ENCODE measurements at regions not wholly inside any gene's neighbourhood (a gene's known extent, or its start where the extent isn't known, plus 50 kb on each side); places are given as distances from the start of the nearest gene placed in this dataset.

GRCh38 chr14:36083317-36083716 lies 93.2 kb downstream of the PTCSC3 start:
- no peak for DNase-seq (ENCODE audit: low read depth in 2 of 2)

- DNase-seq (ENCODE audit: low read depth in 2 of 2), result no peak
Measured at GRCh38 chr14:36078080-36078479, 98.4 kb downstream of the PTCSC3 start.

- DNase-seq (ENCODE audit: low read depth in 2 of 2), result no peak
Measured at GRCh38 chr14:36076197-36076596, 100.3 kb downstream of the PTCSC3 start.

GRCh38 chr14:36075203-36075602 lies 101.3 kb downstream of the PTCSC3 start:
- DNase-seq (ENCODE audit: low read depth in 2 of 2), result no peak

- DNase-seq (ENCODE audit: low read depth in 2 of 2), result no peak
Measured at GRCh38 chr14:36070720-36071043, 105.8 kb downstream of the PTCSC3 start.

DNA sequence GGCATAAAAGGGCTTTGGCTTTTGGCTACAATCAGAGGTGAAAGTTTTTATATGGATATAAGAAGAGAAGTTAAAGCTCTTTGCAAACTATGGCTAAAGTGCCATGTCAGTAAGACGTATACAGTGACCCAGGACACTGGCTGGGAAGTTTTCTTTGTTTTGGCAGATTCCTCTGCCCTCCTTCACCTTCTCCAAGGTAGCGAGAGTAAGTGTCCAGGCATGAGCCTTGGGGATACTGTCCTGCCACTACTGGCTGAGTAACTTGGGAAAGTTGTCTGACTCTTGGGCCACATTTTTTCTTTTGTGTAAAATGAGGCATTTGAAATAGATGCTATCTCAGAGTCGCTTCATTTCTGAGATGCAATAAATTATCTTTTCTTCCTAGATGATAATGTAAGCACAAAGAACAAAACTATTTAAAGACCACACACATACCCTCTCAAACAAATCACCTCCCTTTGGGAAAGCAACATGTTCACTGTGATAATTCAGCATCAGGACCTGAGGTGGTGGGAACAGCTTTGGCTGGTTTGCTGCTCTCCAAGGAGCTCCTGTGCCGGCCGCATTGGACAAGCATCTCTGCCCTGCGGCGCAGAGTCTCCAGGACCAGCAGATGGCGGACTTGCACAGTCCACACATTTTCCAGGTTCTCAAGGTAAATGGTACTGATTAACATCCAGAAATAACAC lies 106.3 kb downstream of the PTCSC3 start:
- peak; percentile 9 to 38 for DNase-seq (ENCODE audit: low read depth in 2 of 2)

DNA sequence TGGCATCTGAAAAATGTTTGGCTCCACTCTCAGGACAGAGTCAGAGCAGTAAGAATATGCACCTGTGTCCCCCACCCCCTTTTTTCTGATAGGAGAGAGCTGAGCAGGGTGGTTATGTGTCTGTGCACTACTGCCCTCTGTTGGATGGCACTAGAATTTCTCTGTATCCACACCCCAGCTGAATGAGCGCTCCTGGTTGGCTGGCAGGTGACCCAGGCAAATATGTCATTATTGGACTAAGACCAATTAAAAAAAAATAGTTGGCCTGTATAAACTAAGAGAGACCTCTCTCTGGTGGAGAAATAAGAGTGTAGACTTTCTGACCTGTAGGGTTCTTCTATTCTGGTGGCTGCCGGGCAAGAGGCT lies 107.0 kb downstream of the PTCSC3 start:
- peak in 1 of 2 donors; percentile 8 for DNase-seq (ENCODE audit: low read depth in 2 of 2)

- DNase-seq (ENCODE audit: low read depth in 2 of 2), result no peak
Measured at GRCh38 chr14:36068777-36069534, 107.6 kb downstream of the PTCSC3 start.

GRCh38 chr14:36067428-36068187 lies 108.9 kb downstream of the PTCSC3 start:
- no peak for DNase-seq (ENCODE audit: low read depth in 2 of 2)

DNA sequence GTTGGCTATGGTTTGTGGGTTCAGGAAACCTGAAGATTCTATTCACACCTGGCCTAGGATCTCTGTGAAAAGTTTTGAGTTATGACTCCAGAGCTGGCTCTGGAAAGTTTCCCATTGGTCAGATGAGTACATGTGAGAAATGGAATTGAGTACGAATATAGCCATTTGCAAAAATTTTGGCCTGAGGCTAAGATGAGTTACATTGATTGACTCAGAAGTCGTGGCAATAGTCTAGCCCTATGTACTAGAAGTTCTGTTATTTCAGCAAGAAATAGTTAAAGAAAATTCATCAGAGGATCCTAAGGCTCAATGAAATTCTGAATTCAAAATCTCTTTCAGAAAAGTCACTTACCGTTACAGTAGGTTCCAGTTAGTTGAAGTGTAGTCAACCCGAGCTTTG lies 109.9 kb downstream of the PTCSC3 start:
- no peak for DNase-seq (ENCODE audit: low read depth in 2 of 2)

- DNase-seq (ENCODE audit: low read depth in 2 of 2), result no peak
Measured at GRCh38 chr14:36065831-36066230, 110.7 kb downstream of the PTCSC3 start.

DNA sequence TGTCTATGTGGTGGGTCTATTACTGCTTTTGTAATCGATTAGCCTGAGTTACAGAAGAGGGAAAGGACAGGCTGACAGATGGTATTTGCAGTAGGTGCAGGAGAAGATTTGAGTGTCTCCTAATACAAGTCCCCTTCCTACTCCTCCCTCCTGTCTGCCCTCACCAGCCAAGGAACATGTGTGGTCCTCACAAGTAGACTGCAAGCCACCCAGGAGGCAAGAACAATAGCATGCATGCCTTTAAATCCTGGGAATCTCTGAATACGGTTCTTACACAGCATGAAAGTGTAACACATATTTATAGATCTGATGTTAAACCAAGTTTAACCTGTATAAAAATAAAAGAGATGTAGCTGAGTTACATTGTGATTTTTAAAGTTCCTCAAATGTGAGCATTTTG lies 117.0 kb downstream of the PTCSC3 start:
- DNase-seq (ENCODE audit: low read depth in 2 of 2), result no peak

GRCh38 chr14:36057452-36058116 lies 118.9 kb downstream of the PTCSC3 start:
- DNase-seq (ENCODE audit: low read depth in 2 of 2), result no peak

DNA sequence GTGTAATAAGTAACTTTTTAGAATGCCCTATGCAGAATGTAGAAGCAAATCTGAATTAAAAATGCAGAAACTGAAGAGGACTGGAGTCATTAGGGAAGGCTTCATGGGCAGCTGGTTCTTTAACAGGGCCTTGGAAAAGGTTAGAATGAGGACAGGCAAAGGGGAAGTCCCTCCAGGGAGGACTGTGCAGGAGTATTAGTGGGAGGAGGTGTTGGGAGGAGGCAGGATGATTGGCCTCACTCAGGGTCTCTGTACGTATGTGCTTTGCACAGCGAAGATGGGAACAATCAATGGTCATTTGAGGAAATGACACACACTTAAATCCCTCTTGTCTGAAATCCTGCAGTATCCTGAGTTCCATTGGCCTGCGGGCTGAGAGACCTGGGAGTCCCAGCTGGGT lies 119.7 kb downstream of the PTCSC3 start:
- DNase-seq (ENCODE audit: low read depth in 2 of 2), result no peak

DNA sequence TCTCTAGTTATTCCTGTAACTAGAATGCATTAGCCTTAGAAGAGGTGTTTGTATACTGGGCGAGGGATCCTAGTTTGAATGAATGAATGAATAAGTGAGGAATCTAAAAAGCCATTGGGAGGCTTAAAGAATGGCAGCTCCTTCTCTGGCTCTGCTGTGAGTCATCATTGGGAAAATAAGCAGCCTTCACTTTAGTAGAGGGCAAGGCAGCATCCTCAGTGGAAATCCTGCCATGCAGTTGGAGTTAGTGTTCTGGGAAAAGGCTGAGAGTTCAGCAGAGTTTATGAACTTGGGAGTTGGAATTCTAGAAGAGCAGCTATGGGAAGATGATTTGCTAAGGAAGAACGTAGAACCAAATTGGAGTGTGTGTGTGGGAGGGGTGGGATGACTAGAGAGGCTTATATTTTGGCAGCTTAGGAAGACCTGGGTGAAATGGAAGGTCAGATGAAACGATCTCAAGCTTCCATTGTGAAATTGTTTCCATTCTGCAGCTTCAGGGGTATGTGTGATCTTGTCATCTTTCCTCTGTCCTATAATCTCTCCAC lies 120.8 kb downstream of the PTCSC3 start:
- no peak for DNase-seq (ENCODE audit: low read depth in 2 of 2)

GRCh38 chr14:36055052-36055378 lies 121.5 kb downstream of the PTCSC3 start:
- no peak for DNase-seq (ENCODE audit: low read depth in 2 of 2)

DNA sequence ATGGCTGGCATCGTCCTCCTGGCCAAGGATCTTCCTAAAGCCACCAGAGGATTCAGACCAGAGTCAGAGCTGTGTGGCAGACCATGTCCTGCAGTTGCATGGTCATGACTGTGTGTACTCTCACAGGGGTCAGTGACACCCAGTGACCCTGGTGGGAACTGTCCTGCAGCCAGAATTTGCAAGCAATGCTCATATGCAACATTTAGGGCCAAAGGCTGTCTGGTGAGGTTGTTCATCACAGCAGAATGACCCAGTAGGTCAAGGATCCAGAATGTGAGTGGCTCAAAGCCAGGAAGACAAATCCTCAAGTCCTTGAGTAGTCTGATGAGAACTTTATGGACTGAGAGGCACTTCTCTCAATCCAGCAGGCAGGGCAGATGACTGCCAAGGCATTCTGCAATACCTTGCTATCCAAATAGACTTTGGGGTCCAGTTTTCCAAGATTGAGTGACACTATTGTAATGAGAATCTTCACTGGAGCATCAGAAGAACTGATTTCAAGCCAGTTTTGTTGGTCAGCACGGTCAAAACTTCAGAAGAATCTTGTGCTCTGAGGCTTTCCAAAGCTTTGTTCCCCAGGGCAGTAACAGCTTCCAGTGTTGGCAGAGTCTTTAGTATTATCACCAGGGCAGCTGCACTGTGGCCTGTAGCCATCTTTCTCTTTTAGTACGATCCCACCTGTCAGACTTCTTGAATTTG lies 122.0 kb downstream of the PTCSC3 start:
- DNase-seq (ENCODE audit: low read depth in 2 of 2), result no peak

DNA sequence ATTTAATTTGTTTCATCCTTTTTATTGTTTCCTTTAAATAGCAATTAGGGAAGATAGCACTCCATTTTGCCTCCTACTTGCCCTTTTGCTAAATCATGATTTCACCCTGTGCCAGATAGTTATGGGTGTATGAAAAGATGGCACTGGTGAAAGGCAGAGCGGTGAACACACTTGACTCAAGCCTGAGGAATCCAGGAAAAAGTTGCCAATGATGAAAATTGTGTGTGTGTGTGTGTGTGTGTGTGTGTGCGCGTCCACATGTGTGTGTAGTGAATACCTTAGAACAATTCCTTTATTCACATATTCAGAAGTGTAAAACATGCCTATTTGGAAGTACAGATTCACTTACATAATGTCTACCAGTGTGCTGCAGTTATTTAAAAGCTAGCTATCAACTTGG lies 123.8 kb downstream of the PTCSC3 start:
- DNase-seq (ENCODE audit: low read depth in 2 of 2), result no peak

DNA sequence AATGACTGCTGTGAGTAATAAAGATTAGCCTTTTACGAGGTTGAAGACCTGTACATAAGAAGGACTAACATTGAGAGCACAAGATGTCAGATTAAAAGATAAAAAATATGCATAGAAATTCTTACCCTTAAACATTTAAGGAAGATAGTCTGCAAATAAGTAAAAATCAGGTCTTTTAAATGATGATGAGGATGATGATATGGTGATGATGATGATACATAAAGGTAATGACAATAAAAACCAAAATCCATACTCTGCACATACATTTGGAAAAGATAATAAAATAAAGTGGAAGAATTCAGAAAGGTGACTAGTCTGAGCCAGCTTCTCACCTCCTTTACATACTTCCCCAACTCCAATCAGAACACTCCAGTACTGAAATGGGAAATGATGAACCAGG lies 124.5 kb downstream of the PTCSC3 start:
- DNase-seq (ENCODE audit: low read depth in 2 of 2), result no peak

DNA sequence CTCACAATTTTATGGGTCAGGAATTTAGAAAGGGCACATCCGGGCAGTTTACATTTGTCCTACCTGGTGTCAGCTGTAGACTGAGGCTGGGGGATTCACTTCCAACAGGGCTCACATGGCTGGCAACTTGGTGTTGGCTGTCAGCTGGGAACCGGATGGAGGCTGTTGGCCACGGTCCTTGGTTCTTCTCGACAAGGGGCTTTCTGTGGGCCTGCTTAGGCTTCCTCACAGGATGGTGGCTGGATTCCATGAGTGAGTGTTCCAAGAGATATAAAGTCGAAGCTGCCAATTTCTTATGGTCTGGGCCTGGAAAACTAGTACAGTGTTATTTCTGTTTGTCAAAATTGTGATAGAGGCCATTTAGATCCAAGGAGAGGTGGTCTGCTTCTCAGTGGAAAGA lies 127.9 kb downstream of the PTCSC3 start:
- DNase-seq (ENCODE audit: low read depth in 2 of 2), result no peak

DNA sequence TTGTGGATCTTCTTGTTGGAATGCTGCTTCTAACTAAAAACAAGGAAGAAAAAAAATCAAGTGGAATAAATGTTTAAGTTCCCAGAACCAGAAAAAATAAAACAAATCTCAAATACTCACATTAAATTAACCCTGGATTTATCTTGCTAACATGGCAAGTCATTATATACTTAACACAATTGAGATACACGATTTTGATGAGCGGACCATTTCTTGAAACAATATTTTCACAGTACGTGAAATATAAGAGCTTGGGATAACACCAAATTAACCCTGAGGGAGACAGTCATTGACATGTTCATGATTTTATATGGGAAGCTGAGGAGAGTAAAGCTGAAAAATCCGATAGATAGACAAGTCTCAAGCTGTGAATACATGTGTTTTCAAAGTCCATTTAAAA lies 128.6 kb downstream of the PTCSC3 start:
- no peak for DNase-seq (ENCODE audit: low read depth in 2 of 2)

GRCh38 chr14:36035675-36036074 lies 140.8 kb downstream of the PTCSC3 start:
- DNase-seq (ENCODE audit: low read depth in 2 of 2), result no peak
